Naive thymus-derived CD4-positive, alpha-beta T cell (primary cell): ENCODE measurements at regions not wholly inside any gene's neighbourhood (a gene's known extent, or its start where the extent isn't known, plus 50 kb on each side); places are given as distances from the start of the nearest gene placed in this dataset.

ENCODE experiments used
- ATAC-seq: fragments of 150-1000 bp; cut with Tn5 transposase; 2 replicates; pipeline ENCODE4 v1.10.0; 2021; ENCODE audit warnings: mild to moderate bottlenecking, moderate library complexity
- CTCF ChIA-PET: fragments of 350-600 bp; sonication (Branson Sonifier 250); formaldehyde crosslinking; loops from one replicate; lab custom pipeline; 2021; ENCODE audit warnings: antibody characterized with exemption; lab: Charles Lee
- POLR2A ChIA-PET: fragments of 350-600 bp; sonication (Branson Sonifier 250); formaldehyde crosslinking; loops from one replicate; lab custom pipeline; 2021; ENCODE audit warnings: antibody characterized with exemption, inconsistent platforms; lab: Charles Lee
- DNase-seq, 9 donors: peaks; one replicate each; pipeline versions ENCODE4 v3.0.0 to v3.0.0-alpha.2; 2020 to 2022; ENCODE audit warnings: mixed read lengths in 1 of 9
- H3K27ac ChIP-seq: one replicate; pipeline ENCODE4 v1.7.0; 2013; ENCODE audit warnings: mild to moderate bottlenecking, low read depth, low read length, moderate library complexity
- H3K27me3 ChIP-seq, 2 donors: one replicate each; pipeline ENCODE4 v1.7.0; 2013; ENCODE audit warnings: low read length in 2 of 2, mild to moderate bottlenecking in 2 of 2, moderate library complexity in 2 of 2; ENCODE audit not compliant: control insufficient read depth in 2 of 2, insufficient read depth in 2 of 2
- H3K36me3 ChIP-seq, 3 experiments: 1 replicate in 2 of 3; 2 replicates in 1 of 3; pipeline ENCODE4 v1.7.0; 2013; ENCODE audit warnings: low read length in 3 of 3, mild to moderate bottlenecking in 3 of 3, moderate library complexity in 1 of 3; ENCODE audit not compliant: insufficient read depth in 3 of 3, control insufficient read depth in 2 of 3
- H3K4me1 ChIP-seq, 2 donors: one replicate each; pipeline ENCODE4 v1.7.0; 2013; ENCODE audit warnings: low read length in 2 of 2, mild to moderate bottlenecking in 2 of 2, moderate library complexity in 1 of 2; ENCODE audit not compliant: control insufficient read depth in 2 of 2, insufficient read depth in 2 of 2
- H3K4me3 ChIP-seq: 2 replicates; pipeline ENCODE4 v1.7.0; 2013; ENCODE audit warnings: mild to moderate bottlenecking, low read length
- H3K9me3 ChIP-seq, 3 experiments: 1 replicate in 2 of 3; 2 replicates in 1 of 3; pipeline ENCODE4 v1.7.0; 2013; ENCODE audit warnings: low read length in 3 of 3; ENCODE audit not compliant: control insufficient read depth in 2 of 3
- H3K27ac Mint-ChIP-seq, 9 donors: one replicate each; pipeline ENCODE4 v1.8.0; 2020 to 2022; ENCODE audit warnings: mixed read lengths in 9 of 9, mild to moderate bottlenecking in 8 of 9, moderate library complexity in 5 of 9, inconsistent platforms in 2 of 9
- H3K27me3 Mint-ChIP-seq, 5 donors: one replicate each; pipeline ENCODE4 v1.8.0; 2021 to 2022; ENCODE audit warnings: mixed read lengths in 5 of 5, mild to moderate bottlenecking in 1 of 5
- H3K36me3 Mint-ChIP-seq, 5 donors: one replicate each; pipeline ENCODE4 v1.8.0; 2020 to 2022; ENCODE audit warnings: mixed read lengths in 5 of 5, mild to moderate bottlenecking in 3 of 5, inconsistent platforms in 1 of 5
- H3K4me1 Mint-ChIP-seq, 7 donors: one replicate each; pipeline ENCODE4 v1.8.0; 2020 to 2022; ENCODE audit warnings: mixed read lengths in 7 of 7, mild to moderate bottlenecking in 3 of 7, inconsistent platforms in 1 of 7
- H3K4me3 Mint-ChIP-seq, 10 donors: one replicate each; pipeline ENCODE4 v1.8.0; 2020 to 2022; ENCODE audit warnings: mild to moderate bottlenecking in 10 of 10, mixed read lengths in 10 of 10, moderate library complexity in 6 of 10, inconsistent platforms in 2 of 10
- H3K9me3 Mint-ChIP-seq, 11 donors: one replicate each; pipeline ENCODE4 v1.8.0; 2020 to 2022; ENCODE audit warnings: mixed read lengths in 11 of 11, mild to moderate bottlenecking in 4 of 11, inconsistent platforms in 1 of 11, moderate library complexity in 1 of 11
- intact Hi-C, 2 donors: fragments of 100-400 bp; cut with micrococcal nuclease; formaldehyde crosslinking; loops; one replicate each; pipeline ENCODE4 v1.15.1; 2023

DNA sequence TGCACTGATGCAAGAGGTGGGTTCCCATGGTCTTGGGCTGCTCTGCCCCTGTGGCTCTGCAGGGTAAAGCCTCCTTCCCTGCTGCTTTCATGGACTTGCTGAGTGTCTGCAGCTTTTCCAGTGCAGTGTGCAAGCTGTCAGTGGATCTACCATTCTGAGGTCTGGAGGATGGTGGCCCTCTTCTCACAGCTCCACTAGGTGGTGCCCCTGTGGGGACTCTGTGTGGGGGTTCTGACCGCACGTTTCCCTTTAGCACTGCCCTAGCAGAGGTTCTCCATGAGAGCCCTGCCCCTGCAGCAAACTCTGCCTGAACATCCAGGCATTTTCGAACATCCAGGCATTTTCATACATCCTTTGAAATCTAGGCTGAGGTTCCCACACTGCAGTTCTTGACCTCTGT, 329.8 kb upstream of the NAALADL2 start:
- no peak for DNase-seq
- Histone ChIP-seq H3K4me1 (no peaks in the 10 kb centered on the region), H3K27me3 (no peaks in the 10 kb centered on the region), H3K27ac (no peak overlapping the region), H3K9me3 (no peaks in the 10 kb centered on the region), H3K36me3 (no peaks in the 10 kb centered on the region), H3K4me3 (no peak overlapping the region)
- ChIA-PET CTCF (no interaction called here), POLR2A (interaction anchor here (0.5 kb wide), 1 partner anchor 9 kb away, joined by 3 read pairs; no protein-coding TSS in a partner anchor)
- Mint-ChIP-seq H3K27me3 (no peaks in the 10 kb centered on the region), H3K36me3 (no peaks in the 10 kb centered on the region), H3K4me3 (no peak overlapping the region), H3K9me3 (peaks cover 0 to 7% (median 1%) of the 10 kb centered on the region in 11 donors), H3K27ac (no peak overlapping the region), H3K4me1 (no peaks in the 10 kb centered on the region)
- intact Hi-C loops = no loop called here
- ATAC-seq = no peak

DNA sequence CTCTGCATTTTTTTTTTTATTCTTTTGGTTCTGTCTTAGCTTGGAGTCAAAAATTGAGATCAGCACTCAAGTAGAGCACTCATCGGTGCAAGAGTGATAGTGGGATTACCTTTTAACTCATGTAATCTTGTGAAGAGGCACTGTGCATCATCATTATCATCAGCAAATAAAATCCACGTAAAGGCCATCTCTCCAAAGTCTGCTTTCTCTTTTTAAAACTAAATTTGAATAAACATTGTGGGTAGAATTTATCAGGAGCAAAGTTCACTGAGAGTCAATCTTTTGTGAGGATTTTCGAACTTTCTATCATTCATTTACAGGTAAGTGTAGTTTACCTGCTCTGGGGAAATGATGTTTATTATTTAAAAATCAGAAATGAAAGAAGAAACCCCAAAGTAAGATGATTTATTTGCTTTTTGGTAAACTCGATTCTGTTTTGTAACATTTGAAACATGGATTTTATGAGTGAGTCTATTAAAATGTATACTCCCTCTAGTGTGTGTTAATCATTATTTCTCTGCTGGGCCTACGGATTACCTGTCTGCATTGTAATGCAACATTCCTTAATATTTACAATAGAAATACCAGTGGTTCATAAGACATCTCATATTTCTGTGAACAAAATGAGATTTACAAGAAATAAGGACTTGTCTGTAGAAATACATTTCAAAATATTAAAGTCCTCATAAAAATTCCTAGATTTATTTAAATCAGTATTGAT, 327.7 kb upstream of the NAALADL2 start:
- no peaks in the 10 kb centered on the region for H3K27me3 Mint-ChIP-seq
- Histone ChIP-seq H3K4me3 (no peak overlapping the region), H3K4me1 (no peaks in the 10 kb centered on the region), H3K36me3 (no peaks in the 10 kb centered on the region), H3K27me3 (no peaks in the 10 kb centered on the region), H3K27ac (no peak overlapping the region), H3K9me3 (no peaks in the 10 kb centered on the region)
- H3K9me3 Mint-ChIP-seq = peaks cover 0 to 7% (median 0%) of the 10 kb centered on the region in 11 donors
- CTCF ChIA-PET = no interaction called here
- POLR2A ChIA-PET = no interaction called here
- no peaks in the 10 kb centered on the region for H3K36me3 Mint-ChIP-seq
- intact Hi-C loops = no loop called here
- no peak overlapping the region for H3K4me3 Mint-ChIP-seq
- H3K4me1 Mint-ChIP-seq = no peaks in the 10 kb centered on the region
- no peak for DNase-seq
- H3K27ac Mint-ChIP-seq = no peak overlapping the region
- no peak for ATAC-seq

- peaks cover 0 to 7% (median 0%) of the 10 kb centered on the region in 11 donors for H3K9me3 Mint-ChIP-seq
- intact Hi-C loops = no loop called here
- no peak overlapping the region for H3K4me3 Mint-ChIP-seq
- DNase-seq (no peak), ATAC-seq (no peak)
- Histone ChIP-seq H3K36me3 (no peaks in the 10 kb centered on the region), H3K9me3 (no peaks in the 10 kb centered on the region), H3K27ac (no peak overlapping the region), H3K4me3 (no peak overlapping the region), H3K27me3 (no peaks in the 10 kb centered on the region), H3K4me1 (no peaks in the 10 kb centered on the region)
- H3K4me1 Mint-ChIP-seq = no peaks in the 10 kb centered on the region
- H3K27ac Mint-ChIP-seq = no peak overlapping the region
- no peaks in the 10 kb centered on the region for H3K36me3 Mint-ChIP-seq
- ChIA-PET CTCF (no interaction called here), POLR2A (no interaction called here)
- no peaks in the 10 kb centered on the region for H3K27me3 Mint-ChIP-seq
Observed at GRCh38 chr3:174532216-174532615, 326.9 kb upstream of the NAALADL2 start.

- Mint-ChIP-seq H3K4me3 (no peak overlapping the region), H3K27me3 (no peaks in the 10 kb centered on the region), H3K36me3 (no peaks in the 10 kb centered on the region), H3K27ac (no peak overlapping the region), H3K9me3 (peaks cover 0 to 7% (median 0%) of the 10 kb centered on the region in 11 donors), H3K4me1 (no peaks in the 10 kb centered on the region)
- H3K36me3 ChIP-seq = no peaks in the 10 kb centered on the region
- DNase-seq = no peak
- H3K27me3 ChIP-seq = no peaks in the 10 kb centered on the region
- H3K27ac ChIP-seq = no peak overlapping the region
- ChIA-PET CTCF (no interaction called here), POLR2A (no interaction called here)
- no peak overlapping the region for H3K4me3 ChIP-seq
- intact Hi-C loops = no loop called here
- no peaks in the 10 kb centered on the region for H3K9me3 ChIP-seq
- H3K4me1 ChIP-seq = no peaks in the 10 kb centered on the region
- no peak for ATAC-seq
Observed at GRCh38 chr3:174532776-174533175, 326.4 kb upstream of the NAALADL2 start.

GRCh38 chr3:174533286-174533685, 325.8 kb upstream of the NAALADL2 start:
- no peak overlapping the region for H3K27ac ChIP-seq
- DNase-seq (no peak), ATAC-seq (no peak)
- Mint-ChIP-seq H3K9me3 (peaks cover 0 to 7% (median 0%) of the 10 kb centered on the region in 11 donors), H3K27ac (no peak overlapping the region), H3K36me3 (no peaks in the 10 kb centered on the region), H3K27me3 (no peaks in the 10 kb centered on the region), H3K4me3 (no peak overlapping the region), H3K4me1 (no peaks in the 10 kb centered on the region)
- no peaks in the 10 kb centered on the region for H3K27me3 ChIP-seq
- H3K36me3 ChIP-seq = no peaks in the 10 kb centered on the region
- H3K4me3 ChIP-seq = no peak overlapping the region
- ChIA-PET POLR2A (no interaction called here), CTCF (no interaction called here)
- intact Hi-C loops = no loop called here
- H3K9me3 ChIP-seq = no peaks in the 10 kb centered on the region
- H3K4me1 ChIP-seq = no peaks in the 10 kb centered on the region

DNA sequence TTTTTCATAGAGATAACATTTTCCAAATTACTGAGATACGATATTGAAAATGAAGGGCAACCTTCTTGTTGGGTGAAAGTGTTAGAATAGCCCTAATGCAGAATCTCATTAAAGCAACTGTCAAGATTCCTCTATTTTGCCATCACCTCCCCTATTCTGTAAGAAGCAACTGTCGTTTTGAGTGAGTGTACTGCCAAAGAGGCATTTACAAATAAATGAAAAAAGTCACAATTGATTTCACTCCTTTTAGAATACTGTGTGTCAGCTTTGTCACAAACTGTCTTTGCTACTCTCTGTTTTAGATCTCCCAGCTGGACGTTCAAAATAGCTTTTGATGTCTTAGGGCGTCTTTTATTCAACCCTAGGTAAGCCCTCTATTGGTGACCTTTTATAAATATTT, 322.8 kb upstream of the NAALADL2 start:
- H3K4me3 ChIP-seq = no peak overlapping the region
- Mint-ChIP-seq H3K9me3 (peaks cover 0 to 5% (median 0%) of the 10 kb centered on the region in 11 donors), H3K36me3 (no peaks in the 10 kb centered on the region), H3K4me1 (no peaks in the 10 kb centered on the region), H3K4me3 (no peak overlapping the region), H3K27me3 (no peaks in the 10 kb centered on the region), H3K27ac (no peak overlapping the region)
- H3K27ac ChIP-seq = no peak overlapping the region
- no peak for ATAC-seq
- H3K9me3 ChIP-seq = no peaks in the 10 kb centered on the region
- no peak for DNase-seq
- no peaks in the 10 kb centered on the region for H3K27me3 ChIP-seq
- H3K36me3 ChIP-seq = no peaks in the 10 kb centered on the region
- POLR2A ChIA-PET = no interaction called here
- intact Hi-C loops = no loop called here
- H3K4me1 ChIP-seq = no peaks in the 10 kb centered on the region
- CTCF ChIA-PET = no interaction called here

DNA sequence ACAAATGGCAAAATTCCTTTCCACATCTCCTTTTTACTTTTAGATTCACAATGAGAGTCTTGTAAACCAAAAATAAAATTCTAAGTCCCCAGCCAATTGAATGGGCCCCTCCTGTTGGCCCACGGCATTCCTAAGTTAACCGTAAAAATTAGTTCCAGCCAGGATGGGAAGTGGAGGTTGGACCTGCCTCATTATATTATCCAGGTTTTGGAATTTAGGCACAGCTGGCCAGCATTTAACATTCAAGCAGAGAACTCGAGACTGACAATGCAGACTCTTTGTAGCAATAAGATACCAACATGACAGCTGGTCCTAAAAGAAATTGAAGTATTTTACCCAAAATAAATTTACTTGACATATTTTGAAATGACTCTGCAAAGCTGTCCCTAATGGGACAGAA, 321.0 kb upstream of the NAALADL2 start:
- Mint-ChIP-seq H3K27ac (no peak overlapping the region), H3K4me3 (no peak overlapping the region), H3K9me3 (peaks cover 0 to 5% (median 0%) of the 10 kb centered on the region in 11 donors), H3K27me3 (no peaks in the 10 kb centered on the region), H3K4me1 (no peaks in the 10 kb centered on the region), H3K36me3 (no peaks in the 10 kb centered on the region)
- CTCF ChIA-PET = no interaction called here
- ATAC-seq = no peak
- POLR2A ChIA-PET = interaction anchor here (0.7 kb wide), 1 partner anchor 9 kb away, joined by 3 read pairs; no protein-coding TSS in a partner anchor
- H3K4me1 ChIP-seq = no peaks in the 10 kb centered on the region
- H3K4me3 ChIP-seq = no peak overlapping the region
- no peaks in the 10 kb centered on the region for H3K9me3 ChIP-seq
- intact Hi-C loops = no loop called here
- no peak for DNase-seq
- H3K36me3 ChIP-seq = no peaks in the 10 kb centered on the region
- no peaks in the 10 kb centered on the region for H3K27me3 ChIP-seq
- no peak overlapping the region for H3K27ac ChIP-seq
